CD4-positive, alpha-beta memory T cell (primary cell): ENCODE measurements at regions not wholly inside any gene's neighbourhood (a gene's known extent, or its start where the extent isn't known, plus 50 kb on each side); places are given as distances from the start of the nearest gene placed in this dataset.

ENCODE experiments used
- CTCF ChIA-PET: fragments of 350-600 bp; sonication (Branson Sonifier 250); formaldehyde crosslinking; loops from one replicate; lab custom pipeline; 2021; ENCODE audit warnings: inconsistent platforms; ENCODE audit not compliant: partially characterized antibody; lab: Charles Lee
- POLR2A ChIA-PET: fragments of 350-600 bp; sonication (Branson Sonifier 250); formaldehyde crosslinking; loops from one replicate; lab custom pipeline; 2021; ENCODE audit not compliant: partially characterized antibody; lab: Charles Lee
- DNase-seq, 5 donors: peaks; one replicate each; pipeline versions ENCODE4 v3.0.0 to v3.0.0-alpha.2; 2020 to 2022; ENCODE audit warnings: mixed read lengths in 1 of 5
- H3K27ac ChIP-seq: one replicate; pipeline ENCODE4 v1.7.0; 2013; ENCODE audit warnings: low read depth, low read length
- H3K27me3 ChIP-seq: 2 replicates; pipeline ENCODE4 v1.7.0; 2013; ENCODE audit warnings: mild to moderate bottlenecking, low read length, moderate library complexity; ENCODE audit not compliant: insufficient read depth
- H3K36me3 ChIP-seq: 2 replicates; pipeline ENCODE4 v1.7.0; 2013; ENCODE audit warnings: mild to moderate bottlenecking, low read length, moderate library complexity; ENCODE audit not compliant: insufficient read depth
- H3K4me1 ChIP-seq: 2 replicates; pipeline ENCODE4 v1.7.0; 2013; ENCODE audit warnings: mild to moderate bottlenecking, low read length, moderate library complexity; ENCODE audit not compliant: insufficient read depth
- H3K4me3 ChIP-seq, 2 donors: one replicate each; pipeline ENCODE4 v1.7.0; 2013; ENCODE audit warnings: low read length in 2 of 2, mild to moderate bottlenecking in 1 of 2
- H3K9me3 ChIP-seq, 2 donors: one replicate each; pipeline ENCODE4 v1.7.0; 2013; ENCODE audit warnings: low read length in 2 of 2, control low read depth in 1 of 2; ENCODE audit not compliant: control insufficient read depth in 1 of 2
- H3K27ac Mint-ChIP-seq, 7 donors: one replicate each; pipeline ENCODE4 v1.8.0; 2020 to 2021; ENCODE audit warnings: mixed read lengths in 7 of 7, mild to moderate bottlenecking in 6 of 7, inconsistent platforms in 3 of 7, moderate library complexity in 3 of 7
- H3K27me3 Mint-ChIP-seq, 2 donors: one replicate each; pipeline ENCODE4 v1.8.0; 2020 to 2021; ENCODE audit warnings: mixed read lengths in 2 of 2
- H3K36me3 Mint-ChIP-seq, 2 donors: one replicate each; pipeline ENCODE4 v1.8.0; 2020 to 2021; ENCODE audit warnings: mixed read lengths in 2 of 2, inconsistent platforms in 1 of 2, mild to moderate bottlenecking in 1 of 2
- H3K4me1 Mint-ChIP-seq, 4 donors: one replicate each; pipeline ENCODE4 v1.8.0; 2020 to 2021; ENCODE audit warnings: mixed read lengths in 4 of 4, mild to moderate bottlenecking in 1 of 4
- H3K4me3 Mint-ChIP-seq, 8 donors: one replicate each; pipeline ENCODE4 v1.8.0; 2020 to 2021; ENCODE audit warnings: mixed read lengths in 8 of 8, mild to moderate bottlenecking in 7 of 8, moderate library complexity in 6 of 8, inconsistent platforms in 3 of 8
- H3K9me3 Mint-ChIP-seq, 8 donors: one replicate each; pipeline ENCODE4 v1.8.0; 2020 to 2021; ENCODE audit warnings: mixed read lengths in 8 of 8, mild to moderate bottlenecking in 5 of 8, inconsistent platforms in 3 of 8, moderate library complexity in 1 of 8
- intact Hi-C: fragments of 100-400 bp; cut with micrococcal nuclease; formaldehyde crosslinking; loops from one replicate; pipeline ENCODE4 v1.15.1; 2023

DNA sequence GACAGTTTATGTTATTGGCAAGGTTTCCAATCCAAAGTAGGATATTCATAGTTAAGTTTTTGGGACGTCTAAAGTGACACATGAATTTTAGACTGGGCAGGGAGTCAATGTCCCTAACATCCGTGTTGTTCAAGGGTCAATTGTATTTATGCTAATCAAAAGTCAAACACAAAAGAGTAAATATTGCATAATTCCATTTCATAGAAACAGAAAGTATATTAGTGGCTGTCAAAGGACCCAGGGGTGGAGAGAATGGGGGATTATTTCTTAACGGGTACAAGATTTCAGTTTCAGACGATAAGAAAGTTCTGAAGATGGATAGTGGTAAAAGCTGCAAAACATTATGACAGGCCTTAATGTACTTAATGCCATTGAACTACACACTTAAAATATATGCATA, 971.8 kb upstream of the AGA start:
- no peak for DNase-seq
- H3K4me3 Mint-ChIP-seq = no peak overlapping the region
- H3K4me1 Mint-ChIP-seq = no peaks in the 10 kb centered on the region
- H3K27me3 Mint-ChIP-seq = no peaks in the 10 kb centered on the region
- no peaks in the 10 kb centered on the region for H3K36me3 Mint-ChIP-seq
- ChIA-PET POLR2A (no interaction called here), CTCF (no interaction called here)
- H3K27ac ChIP-seq = no peak overlapping the region
- intact Hi-C loops = no loop called here
- no peaks in the 10 kb centered on the region for H3K9me3 ChIP-seq
- H3K4me1 ChIP-seq = no peaks in the 10 kb centered on the region
- no peaks in the 10 kb centered on the region for H3K27me3 ChIP-seq
- H3K27ac Mint-ChIP-seq = no peak overlapping the region
- H3K36me3 ChIP-seq = no peaks in the 10 kb centered on the region
- no peak overlapping the region for H3K4me3 ChIP-seq
- H3K9me3 Mint-ChIP-seq = peaks cover 0 to 6% (median 0%) of the 10 kb centered on the region in 8 donors

- Histone ChIP-seq H3K4me3 (no peak overlapping the region), H3K27me3 (no peaks in the 10 kb centered on the region), H3K9me3 (no peaks in the 10 kb centered on the region), H3K27ac (no peak overlapping the region), H3K4me1 (no peaks in the 10 kb centered on the region), H3K36me3 (no peaks in the 10 kb centered on the region)
- H3K36me3 Mint-ChIP-seq = no peaks in the 10 kb centered on the region
- ChIA-PET CTCF (no interaction called here), POLR2A (no interaction called here)
- peaks cover 0 to 6% (median 0%) of the 10 kb centered on the region in 8 donors for H3K9me3 Mint-ChIP-seq
- no peaks in the 10 kb centered on the region for H3K27me3 Mint-ChIP-seq
- no peak overlapping the region for H3K27ac Mint-ChIP-seq
- no peak for DNase-seq
- no peak overlapping the region for H3K4me3 Mint-ChIP-seq
- no peaks in the 10 kb centered on the region for H3K4me1 Mint-ChIP-seq
- intact Hi-C loops = no loop called here
Observed at GRCh38 chr4:178414881-178415446, 972.7 kb upstream of the AGA start.

- Histone ChIP-seq H3K9me3 (no peaks in the 10 kb centered on the region), H3K36me3 (no peaks in the 10 kb centered on the region), H3K27me3 (no peaks in the 10 kb centered on the region), H3K4me1 (no peaks in the 10 kb centered on the region), H3K4me3 (no peak overlapping the region), H3K27ac (no peak overlapping the region)
- H3K36me3 Mint-ChIP-seq = no peaks in the 10 kb centered on the region
- H3K27me3 Mint-ChIP-seq = no peaks in the 10 kb centered on the region
- ChIA-PET CTCF (no interaction called here), POLR2A (no interaction called here)
- H3K9me3 Mint-ChIP-seq = peaks cover 0 to 3% (median under 1%) of the 10 kb centered on the region in 8 donors
- no peak for DNase-seq
- intact Hi-C loops = no loop called here
- H3K4me3 Mint-ChIP-seq = no peak overlapping the region
- no peak overlapping the region for H3K27ac Mint-ChIP-seq
- no peaks in the 10 kb centered on the region for H3K4me1 Mint-ChIP-seq
Observed at GRCh38 chr4:178415925-178416324, 973.7 kb upstream of the AGA start.

DNA sequence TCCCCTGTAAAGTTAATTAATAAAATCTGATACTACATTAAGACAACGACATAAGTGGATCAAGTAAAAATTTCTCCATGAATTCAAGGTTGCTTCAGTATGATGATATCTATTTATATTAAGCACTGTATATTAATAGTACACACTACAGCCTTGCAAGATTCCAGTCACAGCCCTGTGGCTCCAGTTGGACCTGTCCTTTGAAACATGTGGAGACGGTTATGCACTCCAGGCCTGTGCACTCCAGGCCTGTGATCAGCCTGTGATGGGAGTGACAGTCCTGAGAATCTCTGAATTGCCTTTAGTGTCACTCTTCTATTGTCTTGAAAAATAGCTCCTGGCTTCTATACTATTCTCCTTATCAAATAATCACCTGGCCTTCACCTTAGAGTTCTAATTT, 981.1 kb upstream of the AGA start:
- peaks cover 0 to 7% (median 3%) of the 10 kb centered on the region in 8 donors for H3K9me3 Mint-ChIP-seq
- no peak for DNase-seq
- H3K4me3 Mint-ChIP-seq = no peak overlapping the region
- no peaks in the 10 kb centered on the region for H3K36me3 ChIP-seq
- no peaks in the 10 kb centered on the region for H3K4me1 Mint-ChIP-seq
- intact Hi-C loops = no loop called here
- ChIA-PET CTCF (no interaction called here), POLR2A (no interaction called here)
- no peak overlapping the region for H3K4me3 ChIP-seq
- no peaks in the 10 kb centered on the region for H3K9me3 ChIP-seq
- H3K36me3 Mint-ChIP-seq = no peaks in the 10 kb centered on the region
- no peaks in the 10 kb centered on the region for H3K27me3 Mint-ChIP-seq
- H3K27ac Mint-ChIP-seq = no peak overlapping the region
- H3K4me1 ChIP-seq = no peaks in the 10 kb centered on the region
- H3K27me3 ChIP-seq = no peaks in the 10 kb centered on the region
- H3K27ac ChIP-seq = no peak overlapping the region

DNA sequence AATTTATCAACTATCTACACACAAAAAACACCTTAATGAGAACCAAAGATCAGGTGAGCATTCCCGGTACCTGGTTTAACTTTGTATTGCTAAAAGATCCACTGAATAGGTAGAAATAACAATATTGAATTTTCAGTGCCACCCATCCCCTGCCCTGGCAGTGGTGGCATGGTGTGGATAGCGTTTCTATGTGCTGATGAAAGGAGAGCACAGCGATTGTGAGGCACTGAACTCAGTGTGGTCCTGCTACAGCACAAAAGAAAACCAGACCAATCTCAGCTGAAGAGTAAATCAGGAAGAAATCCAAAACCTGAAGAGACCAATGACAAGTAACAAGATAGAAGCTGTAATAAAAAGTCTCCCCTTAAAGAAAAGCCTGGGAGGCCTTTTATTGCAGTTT, 984.6 kb upstream of the AGA start:
- no peaks in the 10 kb centered on the region for H3K27me3 Mint-ChIP-seq
- POLR2A ChIA-PET = no interaction called here

GRCh38 chr4:178427663-178428062, 985.4 kb upstream of the AGA start:
- ChIA-PET POLR2A (no interaction called here), CTCF (no interaction called here)
- Mint-ChIP-seq H3K27ac (no peak overlapping the region), H3K9me3 (peaks cover 0 to 5% (median 2%) of the 10 kb centered on the region in 8 donors), H3K4me1 (no peaks in the 10 kb centered on the region), H3K4me3 (no peak overlapping the region), H3K27me3 (no peaks in the 10 kb centered on the region), H3K36me3 (no peaks in the 10 kb centered on the region)
- no peak for DNase-seq
- H3K27me3 ChIP-seq = no peaks in the 10 kb centered on the region
- H3K4me1 ChIP-seq = no peaks in the 10 kb centered on the region
- no peak overlapping the region for H3K4me3 ChIP-seq
- H3K27ac ChIP-seq = no peak overlapping the region
- no peaks in the 10 kb centered on the region for H3K36me3 ChIP-seq
- no peaks in the 10 kb centered on the region for H3K9me3 ChIP-seq
- intact Hi-C loops = no loop called here

More for the DNA sequence above, 984.6 kb upstream of the AGA start:
- Histone ChIP-seq H3K4me1 (no peaks in the 10 kb centered on the region), H3K27ac (no peak overlapping the region), H3K9me3 (no peaks in the 10 kb centered on the region), H3K36me3 (no peaks in the 10 kb centered on the region), H3K27me3 (no peaks in the 10 kb centered on the region), H3K4me3 (no peak overlapping the region)
- H3K4me3 Mint-ChIP-seq = no peak overlapping the region
- peak overlapping the region in 1 of 7 donors; percentile 23 for H3K27ac Mint-ChIP-seq
- peaks cover 0 to 5% (median 3%) of the 10 kb centered on the region in 8 donors for H3K9me3 Mint-ChIP-seq
- CTCF ChIA-PET = no interaction called here
- H3K36me3 Mint-ChIP-seq = no peaks in the 10 kb centered on the region
- intact Hi-C loops = no loop called here
- no peaks in the 10 kb centered on the region for H3K4me1 Mint-ChIP-seq
- no peak for DNase-seq

- ChIA-PET POLR2A (no interaction called here), CTCF (no interaction called here)
- Histone ChIP-seq H3K36me3 (no peaks in the 10 kb centered on the region), H3K27me3 (no peaks in the 10 kb centered on the region), H3K4me1 (no peaks in the 10 kb centered on the region), H3K9me3 (no peaks in the 10 kb centered on the region), H3K4me3 (no peak overlapping the region), H3K27ac (no peak overlapping the region)
- Mint-ChIP-seq H3K27ac (no peak overlapping the region), H3K4me3 (no peak overlapping the region), H3K9me3 (peaks cover 0 to 17% (median 3%) of the 10 kb centered on the region in 8 donors), H3K4me1 (no peaks in the 10 kb centered on the region), H3K36me3 (no peaks in the 10 kb centered on the region), H3K27me3 (no peaks in the 10 kb centered on the region)
- intact Hi-C loops = no loop called here
- no peak for DNase-seq
Observed at GRCh38 chr4:178448372-178449035, 1006.3 kb upstream of the AGA start.
